SKM-1 (cell line): ENCODE measurements at regions not wholly inside any gene's neighbourhood (a gene's known extent, or its start where the extent isn't known, plus 50 kb on each side); places are given as distances from the start of the nearest gene placed in this dataset.
A peak's percentile ranks its signal among the peaks of the same experiment; 100 is the strongest.

Source experiments
- DNase-seq: peaks from one replicate; lab custom pipeline; 2025; ENCODE audit not compliant: unreplicated experiment; lab: John Stamatoyannopoulos, UW

GRCh38 chr5:35324679-35325078 lies 94.4 kb upstream of the PRLR start:
- DNase-seq = no peak

GRCh38 chr5:35324201-35324600 lies 93.9 kb upstream of the PRLR start:
- DNase-seq = no peak

GRCh38 chr5:35320029-35320428 lies 89.7 kb upstream of the PRLR start:
- DNase-seq = no peak

- DNase-seq = peak; percentile 65
Measured at GRCh38 chr5:35319333-35320002, 89.2 kb upstream of the PRLR start.

GRCh38 chr5:35317586-35317985 lies 87.3 kb upstream of the PRLR start:
- DNase-seq = no peak

- DNase-seq = no peak
Measured at GRCh38 chr5:35316611-35317274, 86.5 kb upstream of the PRLR start.

GRCh38 chr5:35313291-35313690 lies 83.0 kb upstream of the PRLR start:
- no peak for DNase-seq

- no peak for DNase-seq
Measured at GRCh38 chr5:35312267-35312666, 82.0 kb upstream of the PRLR start.

GRCh38 chr5:35309365-35310130 lies 79.3 kb upstream of the PRLR start:
- DNase-seq = no peak

GRCh38 chr5:35308421-35308820 lies 78.1 kb upstream of the PRLR start:
- DNase-seq = no peak

- no peak for DNase-seq
Measured at GRCh38 chr5:35306716-35307365, 76.6 kb upstream of the PRLR start.

- DNase-seq = no peak
Measured at GRCh38 chr5:35305336-35306020, 75.2 kb upstream of the PRLR start.

- no peak for DNase-seq
Measured at GRCh38 chr5:35304291-35304690, 74.0 kb upstream of the PRLR start.

- DNase-seq = no peak
Measured at GRCh38 chr5:35303152-35303551, 72.9 kb upstream of the PRLR start.

GRCh38 chr5:35302544-35302943 lies 72.3 kb upstream of the PRLR start:
- no peak for DNase-seq

- no peak for DNase-seq
Measured at GRCh38 chr5:35297755-35298154, 67.5 kb upstream of the PRLR start.

- DNase-seq = no peak
Measured at GRCh38 chr5:35294976-35295375, 64.7 kb upstream of the PRLR start.

- DNase-seq = no peak
Measured at GRCh38 chr5:35294017-35294416, 63.7 kb upstream of the PRLR start.

- no peak for DNase-seq
Measured at GRCh38 chr5:35285435-35285834, 55.1 kb upstream of the PRLR start.

- no peak for DNase-seq
Measured at GRCh38 chr5:35285011-35285410, 54.7 kb upstream of the PRLR start.

GRCh38 chr5:35284364-35284763 lies 54.1 kb upstream of the PRLR start:
- no peak for DNase-seq
